GM21360 (cell line): ENCODE measurements at regions not wholly inside any gene's neighbourhood (a gene's known extent, or its start where the extent isn't known, plus 50 kb on each side); places are given as distances from the start of the nearest gene placed in this dataset.

ENCODE experiments used
- ATAC-seq: cut with Tn5 transposase; IDR thresholded peaks from one replicate; pipeline ENCODE4 v1.9.1; 2021; ENCODE audit warnings: mild to moderate bottlenecking, moderate library complexity; ENCODE audit not compliant: unreplicated experiment

GRCh38 chr4:181646864-181647263 lies 596.3 kb upstream of the TENM3 start:
- no peak for ATAC-seq

- no peak for ATAC-seq
Observed at GRCh38 chr4:181647396-181648147, 595.6 kb upstream of the TENM3 start.

GRCh38 chr4:181650033-181650825 lies 593.0 kb upstream of the TENM3 start:
- ATAC-seq = no peak

- no peak for ATAC-seq
Observed at GRCh38 chr4:181656748-181657147, 586.5 kb upstream of the TENM3 start.

DNA sequence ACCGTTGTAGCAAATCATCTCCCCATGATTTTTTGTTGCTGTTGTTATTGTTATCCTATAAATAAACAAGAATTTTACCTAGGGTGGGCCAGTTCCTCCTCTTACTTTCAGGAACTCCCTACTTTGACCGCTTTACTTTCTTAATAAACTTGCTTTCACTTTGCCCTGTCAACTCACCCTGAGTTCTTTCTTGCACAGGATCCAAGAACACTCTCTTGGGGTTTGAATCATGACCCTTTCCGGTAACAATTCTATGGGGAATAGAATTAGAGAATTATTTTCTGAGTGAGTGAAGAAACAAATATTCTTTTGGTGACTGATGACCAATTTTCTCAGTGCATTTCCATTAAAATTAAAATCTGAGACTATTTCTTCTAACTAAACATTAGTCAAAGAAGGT lies 584.0 kb upstream of the TENM3 start:
- ATAC-seq = no peak

DNA sequence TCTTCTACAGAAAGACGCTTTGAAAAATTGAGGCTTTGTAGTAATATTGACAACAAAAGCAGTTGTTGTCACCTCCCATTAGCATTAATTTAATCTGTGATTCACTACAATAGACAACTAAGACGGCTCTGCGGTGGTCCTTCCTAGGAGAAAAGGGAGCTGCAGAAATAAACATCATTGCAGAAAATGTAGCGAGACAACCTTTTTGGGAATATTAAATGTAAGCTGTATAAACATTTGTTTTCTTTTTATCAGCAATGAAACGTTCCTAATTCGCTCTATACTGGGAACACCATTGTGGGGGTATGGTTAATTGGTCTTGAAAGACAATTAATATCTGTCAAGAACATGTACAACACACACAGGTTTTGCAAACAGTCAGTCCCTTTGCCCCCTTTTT lies 583.3 kb upstream of the TENM3 start:
- no peak for ATAC-seq

DNA sequence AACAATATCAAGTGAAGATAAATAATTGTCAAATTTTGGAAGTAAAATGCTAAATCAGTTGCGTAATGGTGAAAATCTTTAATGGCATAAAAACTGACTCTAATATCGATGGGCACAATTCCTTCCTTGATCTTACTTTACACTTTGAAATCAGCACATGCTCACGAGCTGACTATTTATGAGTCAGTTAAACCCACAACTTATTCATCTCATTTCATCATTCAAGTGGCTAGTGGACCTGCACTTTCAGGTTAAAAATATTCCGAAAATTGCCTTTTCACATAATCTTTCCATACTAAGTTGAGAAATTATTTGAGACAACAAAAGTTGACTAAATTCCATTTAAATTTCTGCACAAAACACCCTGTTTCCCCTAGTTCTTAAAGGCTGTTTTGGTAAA lies 582.1 kb upstream of the TENM3 start:
- no peak for ATAC-seq

GRCh38 chr4:181661923-181662322 lies 581.3 kb upstream of the TENM3 start:
- ATAC-seq = no peak

DNA sequence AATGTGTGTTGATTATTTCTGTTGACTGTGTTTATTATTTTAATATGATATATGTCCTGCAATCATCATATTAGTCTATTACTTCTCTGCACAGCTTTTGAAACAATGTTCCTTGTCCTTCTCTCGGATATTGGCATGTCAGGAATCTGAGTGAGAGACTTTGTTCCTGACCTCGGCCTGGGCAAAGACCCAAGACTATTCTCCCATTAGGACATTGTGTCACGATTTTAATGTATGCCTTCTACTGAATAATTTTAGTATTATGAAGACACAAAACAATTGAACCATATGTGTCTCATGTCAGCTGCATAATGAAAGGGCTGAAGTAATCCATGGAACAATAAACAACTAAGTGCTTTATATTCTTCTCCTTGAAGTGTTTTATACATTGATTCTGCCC lies 580.8 kb upstream of the TENM3 start:
- no peak for ATAC-seq

GRCh38 chr4:181670506-181670905 lies 572.7 kb upstream of the TENM3 start:
- no peak for ATAC-seq

GRCh38 chr4:181671672-181672071 lies 571.5 kb upstream of the TENM3 start:
- ATAC-seq = no peak

- ATAC-seq = no peak
Observed at GRCh38 chr4:181672751-181673150, 570.5 kb upstream of the TENM3 start.

DNA sequence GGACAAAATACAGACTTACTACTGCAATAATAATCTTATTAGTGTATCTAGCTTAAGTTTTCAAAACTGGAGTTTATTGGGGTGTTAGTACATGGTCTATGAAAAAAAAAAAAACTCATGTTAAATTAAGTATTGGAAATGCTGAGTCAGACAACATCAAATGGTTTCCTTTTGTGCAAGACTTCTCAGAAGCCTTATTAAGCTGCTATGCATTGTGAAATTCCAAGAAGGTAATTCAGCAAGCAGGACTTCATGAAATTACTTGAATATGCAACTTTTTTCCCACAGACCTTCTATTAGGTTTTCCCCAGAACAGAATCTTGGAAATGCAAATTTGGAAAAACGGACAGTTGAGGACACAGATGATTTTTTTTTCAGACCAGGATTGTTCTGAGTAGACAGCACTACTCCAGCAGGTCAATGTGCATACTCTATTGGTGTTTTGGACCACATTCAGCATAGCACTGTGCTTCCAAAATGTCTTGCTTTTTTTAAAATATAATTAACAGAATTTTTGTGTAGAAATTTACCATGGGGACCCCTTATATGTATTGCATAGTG lies 568.8 kb upstream of the TENM3 start:
- ATAC-seq = no peak

DNA sequence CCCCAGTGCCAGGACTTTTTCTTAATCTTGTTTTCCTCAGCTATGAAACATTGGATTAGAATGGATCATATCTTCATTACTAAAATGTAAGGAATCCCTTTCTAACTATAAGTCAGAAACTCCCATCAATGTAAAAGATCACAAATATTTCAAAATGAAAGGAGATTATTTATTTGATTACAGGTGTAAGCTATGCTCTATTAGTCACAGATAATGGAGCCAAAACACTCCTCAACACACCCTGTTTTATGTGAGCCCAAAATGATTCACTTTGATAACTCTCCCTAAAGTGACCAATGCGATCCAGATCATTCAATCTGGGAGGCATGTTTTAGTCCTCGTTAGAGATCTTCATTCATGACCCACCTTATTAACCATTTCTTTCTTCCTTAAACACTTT lies 566.7 kb upstream of the TENM3 start:
- no peak for ATAC-seq

GRCh38 chr4:181677201-181677600 lies 566.0 kb upstream of the TENM3 start:
- no peak for ATAC-seq

DNA sequence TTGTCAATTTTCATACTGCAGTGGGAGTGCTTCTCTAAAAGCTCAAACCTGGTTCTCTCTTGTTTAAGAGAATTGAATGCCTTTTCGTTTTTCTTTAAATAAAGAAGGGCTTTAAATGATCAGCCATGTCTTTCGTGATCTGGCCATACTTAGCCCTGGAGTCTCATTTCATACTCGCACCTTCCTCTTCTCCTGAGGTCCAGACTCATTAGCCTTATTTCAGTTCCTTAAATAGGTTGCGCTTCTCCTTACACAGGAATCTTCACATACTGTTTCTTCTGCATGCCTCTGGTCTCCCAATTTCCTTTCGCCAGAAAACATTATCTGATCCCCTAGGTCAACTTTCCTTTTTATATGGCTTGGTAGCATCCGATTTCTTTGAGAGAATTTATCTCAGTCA lies 565.6 kb upstream of the TENM3 start:
- ATAC-seq = no peak

GRCh38 chr4:181679754-181680153 lies 563.4 kb upstream of the TENM3 start:
- no peak for ATAC-seq

GRCh38 chr4:181682367-181683047 lies 560.7 kb upstream of the TENM3 start:
- ATAC-seq = no peak

- no peak for ATAC-seq
Observed at GRCh38 chr4:181684310-181684709, 558.9 kb upstream of the TENM3 start.

GRCh38 chr4:181685461-181685860 lies 557.7 kb upstream of the TENM3 start:
- no peak for ATAC-seq

DNA sequence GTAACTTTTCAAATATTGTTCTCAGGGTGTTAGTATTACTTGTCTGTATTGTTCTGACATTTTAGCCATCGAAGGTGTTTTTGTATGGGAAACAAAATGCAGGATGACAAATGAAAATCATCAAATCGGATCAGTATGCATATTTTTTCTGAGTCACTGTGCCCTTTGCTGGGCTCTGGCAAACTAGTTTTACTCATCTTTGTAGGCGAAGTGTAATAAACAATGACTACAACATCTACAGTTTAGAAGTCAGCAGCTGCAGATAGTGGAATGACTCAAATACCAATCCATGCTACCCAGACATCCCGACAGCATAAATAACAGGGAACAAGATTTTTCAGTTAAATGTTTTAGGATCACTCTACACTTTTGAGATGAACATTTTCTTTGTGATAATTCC lies 557.3 kb upstream of the TENM3 start:
- ATAC-seq = no peak

DNA sequence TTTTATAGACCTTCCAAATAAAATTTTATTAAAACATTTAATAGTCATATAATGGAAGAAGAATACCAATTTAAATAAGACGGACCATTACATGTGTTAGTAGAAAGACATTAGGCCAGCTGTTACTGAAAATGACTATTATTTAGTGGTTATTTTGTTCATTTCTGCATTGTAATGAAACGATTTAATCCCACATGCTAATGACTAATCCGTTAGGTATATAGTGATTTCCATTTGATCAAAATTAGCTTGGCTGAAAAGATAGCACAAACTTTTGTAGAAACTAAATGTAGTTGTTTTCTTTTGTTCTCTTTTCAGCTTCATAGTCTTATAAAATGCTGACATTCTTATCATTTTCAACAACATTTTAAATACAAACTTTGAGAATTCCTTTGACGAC lies 556.1 kb upstream of the TENM3 start:
- no peak for ATAC-seq
